HEK293T (cell line): ENCODE measurements at regions not wholly inside any gene's neighbourhood (a gene's known extent, or its start where the extent isn't known, plus 50 kb on each side); places are given as distances from the start of the nearest gene placed in this dataset.

ENCODE experiments used
- CTBP1 ChIP-seq: fragments of 450-650 bp; IDR thresholded peaks from 2 replicates; pipeline ENCODE4 v1.6.1; 2016; ENCODE audit warnings: borderline replicate concordance
- FOXA1 ChIP-seq: fragments of 450-650 bp; IDR thresholded peaks from 2 replicates; pipeline ENCODE4 v1.6.1; 2016; ENCODE audit warnings: mild to moderate bottlenecking
- FOXK2 ChIP-seq: fragments of 450-650 bp; IDR thresholded peaks from 2 replicates; pipeline ENCODE4 v1.6.1; 2016; ENCODE audit warnings: mild to moderate bottlenecking
- FOXM1 ChIP-seq: fragments of 450-650 bp; IDR thresholded peaks from 2 replicates; pipeline ENCODE4 v1.6.1; 2017; ENCODE audit warnings: mild to moderate bottlenecking, borderline replicate concordance
- HDGF ChIP-seq: fragments of 450-650 bp; IDR thresholded peaks from 2 replicates; pipeline ENCODE4 v1.6.1; 2017; ENCODE audit warnings: antibody characterized with exemption, borderline replicate concordance
- LEF1 ChIP-seq: fragments of 450-650 bp; IDR thresholded peaks from 2 replicates; pipeline ENCODE4 v1.6.1; 2017; ENCODE audit warnings: mild to moderate bottlenecking, borderline replicate concordance
- SUZ12 ChIP-seq: fragments of 450-650 bp; IDR thresholded peaks from 2 replicates; pipeline ENCODE4 v1.6.1; 2016; ENCODE audit warnings: mild to moderate bottlenecking
- ZNF384 ChIP-seq: fragments of 450-650 bp; IDR thresholded peaks from 2 replicates; pipeline ENCODE4 v1.6.1; 2016

DNA sequence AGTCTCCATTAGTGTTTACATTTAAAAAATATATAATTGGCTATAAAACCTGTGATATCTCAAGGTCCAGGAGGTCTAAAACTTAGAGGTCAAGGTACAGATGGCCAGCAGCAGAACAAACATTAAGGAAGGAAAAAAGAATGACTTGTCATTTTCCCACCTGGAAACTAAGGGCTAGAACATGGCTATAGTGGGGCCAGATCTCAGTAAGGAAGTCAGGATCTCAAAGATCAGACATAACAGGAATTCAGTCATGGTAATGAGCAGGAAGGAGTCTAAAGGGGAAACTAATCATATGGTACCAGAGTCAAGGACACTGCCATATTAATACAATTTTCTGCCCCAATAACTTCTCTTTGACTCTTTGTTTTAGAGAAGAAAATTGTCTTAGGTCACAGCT is 1018.8 kb downstream of the PLA2G4A start:
- TF ChIP-seq LEF1 (no peak), SUZ12 (no peak), HDGF (no peak), FOXK2 (no peak), FOXM1 (no peak), FOXA1 (no peak), ZNF384 (no peak), CTBP1 (no peak)
